A549 (cell line): ENCODE measurements at regions not wholly inside any gene's neighbourhood (a gene's known extent, or its start where the extent isn't known, plus 50 kb on each side); places are given as distances from the start of the nearest gene placed in this dataset.

Experiments
- ATAC-seq, 2 experiments: fragments of 200-7000 bp in 1 of 2; fragments of >200 bp in 1 of 2; cut with Nextera tagmentation in 1 of 2; cut with Tn5 transposase in 1 of 2; 3 replicates each; pipeline versions ENCODE4 v1.8.0 to v1.9.1; 2018 to 2020; ENCODE audit warnings: mild to moderate bottlenecking in 1 of 2, moderate library complexity in 1 of 2
- CTCF ChIA-PET: fragments of 300-600 bp; sonication (Branson Sonifier 250); formaldehyde crosslinking; extraction: SDS; loops from one replicate; lab custom pipeline; 2021; ENCODE audit warnings: antibody characterized with exemption, inconsistent platforms; lab: Yijun Ruan, JAX
- POLR2A ChIA-PET: fragments of 350-600 bp; formaldehyde crosslinking; extraction: SDS; loops from one replicate; lab custom pipeline; 2021; ENCODE audit warnings: antibody characterized with exemption, inconsistent platforms; lab: Yijun Ruan, JAX
- DNase-seq, 2 experiments: peaks; one replicate each; pipeline versions ENCODE4 v3.0.0 to v3.0.0-alpha.2; 2011 to 2016; ENCODE audit warnings: low read depth in 1 of 2, low spot score in 1 of 2
- FAIRE-seq: peaks from 2 replicates; lab custom pipeline; 2011; peaks lifted over from hg19 to GRCh38; lab: Jason Lieb, UNC
- H3K27ac ChIP-seq, 2 experiments: fragments of >200 bp; sonication (Bioruptor Twin); formaldehyde crosslinking; 3 replicates each; pipeline ENCODE4 v1.5.1; 2016 to 2017
- H3K4me1 ChIP-seq: fragments of >200 bp; sonication (Bioruptor Twin); formaldehyde crosslinking; 3 replicates; pipeline ENCODE4 v1.6.1; 2016
- H3K4me2 ChIP-seq: fragments of >200 bp; sonication (Bioruptor Twin); formaldehyde crosslinking; 3 replicates; pipeline ENCODE4 v1.6.1; 2016
- H3K4me3 ChIP-seq: fragments of >200 bp; sonication (Bioruptor Twin); formaldehyde crosslinking; 3 replicates; pipeline ENCODE4 v1.5.1; 2016
- H3K9me3 ChIP-seq: fragments of >200 bp; sonication (Bioruptor Twin); formaldehyde crosslinking; 3 replicates; pipeline ENCODE4 v1.6.1; 2016
- CEBPB ChIP-seq, 2 experiments: fragments of >200 bp in 1 of 2; sonication (Bioruptor Twin) in 1 of 2; formaldehyde crosslinking in 1 of 2; IDR thresholded peaks; 2 replicates each; pipeline ENCODE4 v1.6.1; 2012 to 2016
- CHD2 ChIP-seq: fragments of 150-350 bp; IDR thresholded peaks from 2 replicates; pipeline ENCODE4 v1.6.1; 2014; ENCODE audit warnings: low read length; ENCODE audit not compliant: partially characterized antibody
- CHD4 ChIP-seq: fragments of 200-600 bp; sonication (generic); IDR thresholded peaks from 2 replicates; pipeline ENCODE4 v1.6.1; 2016; ENCODE audit warnings: antibody characterized with exemption, mild to moderate bottlenecking, borderline replicate concordance
- EP300 ChIP-seq, 2 experiments: fragments of >200 bp; sonication (Bioruptor Twin); formaldehyde crosslinking; IDR thresholded peaks; 2 replicates in 1 of 2; 3 replicates in 1 of 2; pipeline ENCODE4 v1.6.1; 2016 to 2017
- FOSB ChIP-seq: fragments of 250-450 bp; sonication (Bioruptor Pico); IDR thresholded peaks from 2 replicates; pipeline ENCODE4 v1.5.0; 2020; ENCODE audit warnings: mild to moderate bottlenecking, moderate library complexity
- FOSL2 ChIP-seq, 2 experiments: fragments of 450-650 bp in 1 of 2; fragments of >200 bp in 1 of 2; sonication (Bioruptor Twin) in 1 of 2; formaldehyde crosslinking; IDR thresholded peaks; 2 replicates each; pipeline versions ENCODE4 v1.5.0 to v1.6.1; 2016 to 2020; ENCODE audit warnings: mild to moderate bottlenecking in 1 of 2, moderate library complexity in 1 of 2
- FOXS1 ChIP-seq: fragments of 250-450 bp; sonication (Bioruptor Pico); IDR thresholded peaks from 2 replicates; pipeline ENCODE4 v1.5.0; 2020; ENCODE audit warnings: mild to moderate bottlenecking, moderate library complexity
- HDAC2 ChIP-seq: fragments of 200-600 bp; sonication (generic); IDR thresholded peaks from 2 replicates; pipeline ENCODE4 v1.6.1; 2016
- HOXB13 ChIP-seq: fragments of 250-450 bp; sonication (Bioruptor Pico); IDR thresholded peaks from 2 replicates; pipeline ENCODE4 v1.5.0; 2020; ENCODE audit warnings: low read depth, mild to moderate bottlenecking, moderate library complexity
- JUNB ChIP-seq: fragments of >200 bp; sonication (Bioruptor Twin); formaldehyde crosslinking; IDR thresholded peaks from 2 replicates; pipeline ENCODE4 v1.6.1; 2016
- KDM5A ChIP-seq: fragments of 200-600 bp; sonication (generic); IDR thresholded peaks from 2 replicates; pipeline ENCODE4 v1.6.1; 2016; ENCODE audit warnings: antibody characterized with exemption, mild to moderate bottlenecking
- MAFK ChIP-seq: fragments of 450-650 bp; IDR thresholded peaks from 2 replicates; pipeline ENCODE4 v1.6.1; 2014; ENCODE audit not compliant: partially characterized antibody
- NPAS2 ChIP-seq: fragments of 250-450 bp; sonication (Bioruptor Pico); IDR thresholded peaks from 2 replicates; pipeline ENCODE4 v1.8.0; 2022; ENCODE audit warnings: mild to moderate bottlenecking, moderate library complexity, borderline replicate concordance
- NR3C1 ChIP-seq: fragments of >200 bp; sonication (Bioruptor Twin); formaldehyde crosslinking; IDR thresholded peaks from 3 replicates; pipeline ENCODE4 v1.6.1; 2017
- SMC3 ChIP-seq: fragments of >200 bp; sonication (Bioruptor Twin); formaldehyde crosslinking; IDR thresholded peaks from 3 replicates; pipeline ENCODE4 v1.6.1; 2018; ENCODE audit warnings: inconsistent platforms
- ZNF302 ChIP-seq: fragments of 250-450 bp; sonication (Bioruptor Pico); IDR thresholded peaks from 2 replicates; pipeline ENCODE4 v1.9.0; 2021; ENCODE audit warnings: inconsistent platforms, mild to moderate bottlenecking, moderate library complexity
- WGBS: methylation state at CpG from one replicate; pipeline ENCODE4 v1.1.6; 2017; ENCODE audit errors: missing lambda C conversion rate; 5-methylcytosine and 5-hydroxymethylcytosine counted together
- TF ChIP-seq, protein P1 (sequence below): fragments of 450-650 bp; IDR thresholded peaks from 2 replicates; pipeline ENCODE4 v1.6.1; 2014; ENCODE audit warnings: antibody characterized with exemption
- TF ChIP-seq, protein P2 (sequence below): fragments of >200 bp; sonication (Bioruptor Twin); formaldehyde crosslinking; IDR thresholded peaks from 2 replicates; pipeline ENCODE4 v1.6.1; 2016
- TF ChIP-seq, protein P3 (sequence below): fragments of 250-450 bp; sonication (Bioruptor Pico); IDR thresholded peaks from 2 replicates; pipeline ENCODE4 v1.5.0; 2021; ENCODE audit warnings: mild to moderate bottlenecking, moderate library complexity, borderline replicate concordance
- TF ChIP-seq, protein P4 (sequence below): fragments of 150-350 bp; IDR thresholded peaks from 2 replicates; pipeline ENCODE4 v1.6.1; 2014; ENCODE audit warnings: low read depth, mild to moderate bottlenecking, low read length
- TF ChIP-seq, protein P5 (sequence below): fragments of >200 bp; sonication (Bioruptor Twin); formaldehyde crosslinking; IDR thresholded peaks from 3 replicates; pipeline ENCODE4 v1.6.1; 2016

DNA sequence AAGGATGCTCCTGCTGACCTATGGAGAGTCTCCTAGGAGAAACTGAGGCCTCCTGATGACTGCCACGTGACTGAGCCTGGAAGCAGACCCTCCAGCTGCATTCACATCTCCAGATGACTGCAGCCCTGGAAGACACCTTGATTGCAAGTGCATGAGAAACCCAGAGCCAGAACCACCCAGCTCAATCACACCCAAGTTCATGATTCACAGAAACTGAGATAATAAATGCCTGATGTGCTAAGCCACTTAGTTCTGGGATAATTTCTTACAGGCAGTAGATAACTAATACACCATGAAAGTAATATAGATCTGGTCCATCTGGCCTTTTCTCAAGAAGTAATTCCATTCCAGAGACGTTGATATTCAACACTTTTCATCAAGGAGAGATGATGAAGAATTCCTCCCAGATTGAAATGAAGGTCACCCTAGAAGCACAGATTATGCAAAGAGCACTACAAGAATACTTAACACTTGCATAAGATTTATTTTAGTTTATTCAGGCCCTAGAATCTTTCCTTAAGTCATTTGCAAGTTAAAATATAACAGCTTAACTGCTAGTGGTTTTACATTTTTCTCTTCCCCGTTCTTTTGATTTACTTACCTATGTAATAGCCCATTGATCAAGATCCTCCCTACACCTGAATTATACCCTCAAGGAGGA, 208.2 kb upstream of the INHBA start:
- DNase-seq (no peak), ATAC-seq (no peak), FAIRE-seq (no peak)
- WGBS: 4% methylated on average over 3 of the region's 3 CpGs
- H3K4me3 ChIP-seq: no peak overlapping the region
- ChIA-PET POLR2A (no interaction called here), CTCF (interaction anchor here (1.5 kb wide), 1 partner anchor 30 kb away, joined by 3 read pairs; no protein-coding TSS in a partner anchor)
- no peak overlapping the region for H3K27ac ChIP-seq
- TF ChIP-seq EP300 (IDR thresholded peaks at IDR 0.05) (no peak), ZNF302 (no peak), CHD2 (no peak), NPAS2 (no peak), MAFK (no peak), CEBPB (IDR thresholded peaks at IDR 0.05) (no peak), FOSL2 (IDR thresholded peaks at IDR 0.05) (no peak), FOSL2 (CRISPR knock-in tag; IDR thresholded peaks at IDR 0.05) (no peak), HOXB13 (CRISPR knock-in tag) (no peak), KDM5A (no peak), SMC3 (no peak), CHD4 (no peak)
- TF ChIP-seq, protein P1, sequence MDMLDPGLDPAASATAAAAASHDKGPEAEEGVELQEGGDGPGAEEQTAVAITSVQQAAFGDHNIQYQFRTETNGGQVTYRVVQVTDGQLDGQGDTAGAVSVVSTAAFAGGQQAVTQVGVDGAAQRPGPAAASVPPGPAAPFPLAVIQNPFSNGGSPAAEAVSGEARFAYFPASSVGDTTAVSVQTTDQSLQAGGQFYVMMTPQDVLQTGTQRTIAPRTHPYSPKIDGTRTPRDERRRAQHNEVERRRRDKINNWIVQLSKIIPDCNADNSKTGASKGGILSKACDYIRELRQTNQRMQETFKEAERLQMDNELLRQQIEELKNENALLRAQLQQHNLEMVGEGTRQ: no peak
- TF ChIP-seq, protein P2, sequence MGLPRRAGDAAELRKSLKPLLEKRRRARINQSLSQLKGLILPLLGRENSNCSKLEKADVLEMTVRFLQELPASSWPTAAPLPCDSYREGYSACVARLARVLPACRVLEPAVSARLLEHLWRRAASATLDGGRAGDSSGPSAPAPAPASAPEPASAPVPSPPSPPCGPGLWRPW: no peak
- TF ChIP-seq, protein P3, sequence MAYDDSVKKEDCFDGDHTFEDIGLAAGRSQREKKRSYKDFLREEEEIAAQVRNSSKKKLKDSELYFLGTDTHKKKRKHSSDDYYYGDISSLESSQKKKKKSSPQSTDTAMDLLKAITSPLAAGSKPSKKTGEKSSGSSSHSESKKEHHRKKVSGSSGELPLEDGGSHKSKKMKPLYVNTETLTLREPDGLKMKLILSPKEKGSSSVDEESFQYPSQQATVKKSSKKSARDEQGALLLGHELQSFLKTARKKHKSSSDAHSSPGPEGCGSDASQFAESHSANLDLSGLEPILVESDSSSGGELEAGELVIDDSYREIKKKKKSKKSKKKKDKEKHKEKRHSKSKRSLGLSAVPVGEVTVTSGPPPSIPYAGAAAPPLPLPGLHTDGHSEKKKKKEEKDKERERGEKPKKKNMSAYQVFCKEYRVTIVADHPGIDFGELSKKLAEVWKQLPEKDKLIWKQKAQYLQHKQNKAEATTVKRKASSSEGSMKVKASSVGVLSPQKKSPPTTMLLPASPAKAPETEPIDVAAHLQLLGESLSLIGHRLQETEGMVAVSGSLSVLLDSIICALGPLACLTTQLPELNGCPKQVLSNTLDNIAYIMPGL (CRISPR knock-in tag): no peak
- TF ChIP-seq, protein P4, sequence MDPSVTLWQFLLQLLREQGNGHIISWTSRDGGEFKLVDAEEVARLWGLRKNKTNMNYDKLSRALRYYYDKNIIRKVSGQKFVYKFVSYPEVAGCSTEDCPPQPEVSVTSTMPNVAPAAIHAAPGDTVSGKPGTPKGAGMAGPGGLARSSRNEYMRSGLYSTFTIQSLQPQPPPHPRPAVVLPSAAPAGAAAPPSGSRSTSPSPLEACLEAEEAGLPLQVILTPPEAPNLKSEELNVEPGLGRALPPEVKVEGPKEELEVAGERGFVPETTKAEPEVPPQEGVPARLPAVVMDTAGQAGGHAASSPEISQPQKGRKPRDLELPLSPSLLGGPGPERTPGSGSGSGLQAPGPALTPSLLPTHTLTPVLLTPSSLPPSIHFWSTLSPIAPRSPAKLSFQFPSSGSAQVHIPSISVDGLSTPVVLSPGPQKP: no peak
- TF ChIP-seq, protein P5, sequence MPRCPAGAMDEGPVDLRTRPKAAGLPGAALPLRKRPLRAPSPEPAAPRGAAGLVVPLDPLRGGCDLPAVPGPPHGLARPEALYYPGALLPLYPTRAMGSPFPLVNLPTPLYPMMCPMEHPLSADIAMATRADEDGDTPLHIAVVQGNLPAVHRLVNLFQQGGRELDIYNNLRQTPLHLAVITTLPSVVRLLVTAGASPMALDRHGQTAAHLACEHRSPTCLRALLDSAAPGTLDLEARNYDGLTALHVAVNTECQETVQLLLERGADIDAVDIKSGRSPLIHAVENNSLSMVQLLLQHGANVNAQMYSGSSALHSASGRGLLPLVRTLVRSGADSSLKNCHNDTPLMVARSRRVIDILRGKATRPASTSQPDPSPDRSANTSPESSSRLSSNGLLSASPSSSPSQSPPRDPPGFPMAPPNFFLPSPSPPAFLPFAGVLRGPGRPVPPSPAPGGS: no peak
- H3K9me3 ChIP-seq: no peaks in the 10 kb centered on the region
- H3K4me2 ChIP-seq: no peak overlapping the region
- H3K4me1 ChIP-seq: peaks cover 6% of the 10 kb centered on the region; the same call in 1 of the 3 replicates

DNA sequence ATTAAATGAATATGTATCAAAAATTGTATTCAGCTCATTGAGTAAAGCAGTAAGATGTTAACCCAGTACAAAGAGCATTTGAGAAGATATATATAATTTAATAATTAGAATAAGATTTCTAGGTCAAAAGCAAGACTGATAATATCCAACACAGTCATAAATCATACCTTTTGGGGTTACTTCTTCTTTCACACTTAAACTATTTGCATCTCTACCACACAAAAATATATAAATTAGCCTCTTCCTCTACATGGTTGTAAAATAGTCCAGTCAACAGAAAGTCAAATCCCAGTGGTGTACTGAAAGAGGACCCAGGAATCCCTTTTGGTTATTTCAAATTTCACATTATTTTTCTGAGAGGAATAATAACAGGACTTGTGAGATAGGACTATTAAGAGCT, 204.6 kb upstream of the INHBA start:
- DNase-seq (no peak), FAIRE-seq (no peak), ATAC-seq (no peak)
- Histone ChIP-seq H3K27ac (no peak overlapping the region), H3K4me2 (no peak overlapping the region), H3K9me3 (no peaks in the 10 kb centered on the region; the same call in 2 of the 3 replicates), H3K4me1 (no peaks in the 10 kb centered on the region), H3K4me3 (no peak overlapping the region)
- ChIA-PET CTCF (no interaction called here), POLR2A (no interaction called here)
- TF ChIP-seq FOSB (CRISPR knock-in tag) (no peak), HDAC2 (no peak), FOXS1 (no peak), NR3C1 (no peak), JUNB (no peak)
